GM23338 (cell line): ENCODE measurements at regions not wholly inside any gene's neighbourhood (a gene's known extent, or its start where the extent isn't known, plus 50 kb on each side); places are given as distances from the start of the nearest gene placed in this dataset.
A peak's percentile ranks its signal among the peaks of the same experiment; 100 is the strongest.

Experiments used
- ATAC-seq: fragments of 200-7000 bp; cut with Tn5 transposase; 3 replicates; pipeline ENCODE4 v1.9.1; 2020
- DNase-seq: peaks from one replicate; pipeline ENCODE4 v3.0.0-alpha.2; 2015; ENCODE audit warnings: low spot score
- H2AFZ ChIP-seq: fragments of 200-600 bp; sonication (generic); 2 replicates; pipeline ENCODE4 v1.8.0; 2016; ENCODE audit warnings: antibody characterized with exemption, mild to moderate bottlenecking, moderate library complexity
- H3F3A ChIP-seq: fragments of 200-600 bp; sonication (generic); replicated peaks from 2 replicates; pipeline ENCODE4 v1.8.0; 2017; ENCODE audit warnings: antibody characterized with exemption, mixed run types, low read depth
- H3K27ac ChIP-seq: fragments of 200-600 bp; sonication (generic); 2 replicates; pipeline ENCODE4 v1.6.1; 2016; ENCODE audit warnings: low read depth
- H3K27me3 ChIP-seq: fragments of 200-600 bp; sonication (generic); 2 replicates; pipeline ENCODE4 v1.8.0; 2016; ENCODE audit warnings: mild to moderate bottlenecking, mixed run types, moderate library complexity; ENCODE audit not compliant: insufficient read depth
- H3K36me3 ChIP-seq: fragments of 200-600 bp; sonication (generic); 2 replicates; pipeline ENCODE4 v1.8.0; 2016; ENCODE audit warnings: mild to moderate bottlenecking; ENCODE audit not compliant: insufficient read depth
- H3K4me1 ChIP-seq: fragments of 200-600 bp; sonication (generic); 2 replicates; pipeline ENCODE4 v1.8.0; 2016; ENCODE audit warnings: mild to moderate bottlenecking, moderate library complexity; ENCODE audit not compliant: insufficient read depth
- H3K4me2 ChIP-seq: fragments of 200-600 bp; sonication (generic); 2 replicates; pipeline ENCODE4 v1.7.1; 2017; ENCODE audit warnings: mixed run types
- H3K4me3 ChIP-seq: fragments of 200-600 bp; sonication (generic); 2 replicates; pipeline ENCODE4 v1.6.1; 2016; ENCODE audit warnings: mixed run types
- H3K79me2 ChIP-seq: fragments of 200-600 bp; sonication (generic); replicated peaks from 2 replicates; pipeline ENCODE4 v1.8.0; 2017; ENCODE audit warnings: mild to moderate bottlenecking; ENCODE audit not compliant: insufficient read depth
- H3K9me2 ChIP-seq: fragments of 200-600 bp; sonication (generic); 2 replicates; pipeline ENCODE4 v1.8.0; 2017; ENCODE audit not compliant: insufficient read depth
- H4K20me1 ChIP-seq: fragments of 200-600 bp; sonication (generic); replicated peaks from 2 replicates; pipeline ENCODE4 v1.8.0; 2017; ENCODE audit warnings: mild to moderate bottlenecking; ENCODE audit not compliant: insufficient read depth
- H3K27ac Mint-ChIP-seq: 2 replicates; pipeline ENCODE4 v1.8.0; 2020; ENCODE audit warnings: inconsistent platforms, mild to moderate bottlenecking, moderate library complexity, mixed read lengths
- H3K27me3 Mint-ChIP-seq: 3 replicates; pipeline ENCODE4 v1.8.0; 2022; ENCODE audit warnings: low read depth, mild to moderate bottlenecking, moderate library complexity, mixed read lengths, inconsistent platforms; ENCODE audit not compliant: insufficient read depth, poor library complexity
- H3K36me3 Mint-ChIP-seq: 3 replicates; pipeline ENCODE4 v1.8.0; 2021; ENCODE audit warnings: low read depth, mild to moderate bottlenecking, inconsistent platforms, moderate library complexity, mixed read lengths
- H3K4me1 Mint-ChIP-seq: 3 replicates; pipeline ENCODE4 v1.8.0; 2020; ENCODE audit warnings: mild to moderate bottlenecking, inconsistent platforms, mixed read lengths
- H3K4me3 Mint-ChIP-seq: 3 replicates; pipeline ENCODE4 v1.8.0; 2021; ENCODE audit warnings: moderate library complexity, mild to moderate bottlenecking, inconsistent platforms, mixed read lengths
- H3K9me3 Mint-ChIP-seq: 3 replicates; pipeline ENCODE4 v1.8.0; 2020; ENCODE audit warnings: moderate library complexity, mild to moderate bottlenecking, inconsistent platforms, mixed read lengths
- CREB1 ChIP-seq: fragments of 250-450 bp; sonication (Bioruptor Pico); IDR thresholded peaks from 2 replicates; pipeline ENCODE4 v1.5.0; 2020; ENCODE audit warnings: low read depth, mild to moderate bottlenecking, moderate library complexity
- EZH2 ChIP-seq: fragments of 200-600 bp; sonication (generic); IDR thresholded peaks from one replicate; pipeline ENCODE4 v1.8.0; 2017; ENCODE audit warnings: antibody characterized with exemption, mild to moderate bottlenecking, low read depth; ENCODE audit not compliant: unreplicated experiment
- EZH2phosphoT487 ChIP-seq: fragments of 200-600 bp; sonication (generic); IDR thresholded peaks from one replicate; pipeline ENCODE4 v1.8.1; 2018; ENCODE audit warnings: antibody characterized with exemption; ENCODE audit not compliant: unreplicated experiment
- JUNB ChIP-seq: IDR thresholded peaks from one replicate; pipeline ENCODE4 v1.6.1; 2016; ENCODE audit warnings: antibody characterized with exemption; ENCODE audit not compliant: unreplicated experiment
- NANOG ChIP-seq: IDR thresholded peaks from 2 replicates; pipeline ENCODE4 v1.6.1; 2016; ENCODE audit warnings: antibody characterized with exemption, borderline replicate concordance
- POLR2AphosphoS5 ChIP-seq: IDR thresholded peaks from 2 replicates; pipeline ENCODE4 v1.6.1; 2016; ENCODE audit warnings: antibody characterized with exemption, low read depth
- STAT1 ChIP-seq: IDR thresholded peaks from one replicate; pipeline ENCODE4 v1.6.1; 2016; ENCODE audit warnings: antibody characterized with exemption; ENCODE audit not compliant: unreplicated experiment
- ZNF114 ChIP-seq: fragments of 250-450 bp; sonication (Bioruptor Pico); IDR thresholded peaks from 2 replicates; pipeline ENCODE4 v1.5.0; 2020; ENCODE audit warnings: mild to moderate bottlenecking, moderate library complexity
- ZNF331 ChIP-seq: fragments of 250-450 bp; sonication (Bioruptor Pico); IDR thresholded peaks from 2 replicates; pipeline ENCODE4 v1.5.0; 2020; ENCODE audit warnings: low read depth, mild to moderate bottlenecking, moderate library complexity
- TF ChIP-seq, protein P1 (sequence below): IDR thresholded peaks from one replicate; pipeline ENCODE4 v1.6.1; 2018; ENCODE audit warnings: antibody characterized with exemption; ENCODE audit not compliant: unreplicated experiment
- TF ChIP-seq, protein P2 (sequence below): fragments of 250-450 bp; sonication (Bioruptor Pico); IDR thresholded peaks from 2 replicates; pipeline ENCODE4 v1.5.0; 2020; ENCODE audit warnings: mild to moderate bottlenecking, moderate library complexity
- TF ChIP-seq, protein P3 (sequence below), 2 experiments: fragments of 200-600 bp in 1 of 2; sonication (generic) in 1 of 2; conservative IDR thresholded peaks; 2 replicates each; pipeline versions ENCODE4 v1.5.1 to v1.6.1; 2016 to 2017; ENCODE audit warnings: antibody characterized with exemption in 2 of 2, low read depth in 2 of 2, mild to moderate bottlenecking in 2 of 2, moderate library complexity in 1 of 2
- TF ChIP-seq, protein P4 (sequence below): IDR thresholded peaks from 2 replicates; pipeline ENCODE4 v1.6.1; 2016; ENCODE audit warnings: antibody characterized with exemption

DNA sequence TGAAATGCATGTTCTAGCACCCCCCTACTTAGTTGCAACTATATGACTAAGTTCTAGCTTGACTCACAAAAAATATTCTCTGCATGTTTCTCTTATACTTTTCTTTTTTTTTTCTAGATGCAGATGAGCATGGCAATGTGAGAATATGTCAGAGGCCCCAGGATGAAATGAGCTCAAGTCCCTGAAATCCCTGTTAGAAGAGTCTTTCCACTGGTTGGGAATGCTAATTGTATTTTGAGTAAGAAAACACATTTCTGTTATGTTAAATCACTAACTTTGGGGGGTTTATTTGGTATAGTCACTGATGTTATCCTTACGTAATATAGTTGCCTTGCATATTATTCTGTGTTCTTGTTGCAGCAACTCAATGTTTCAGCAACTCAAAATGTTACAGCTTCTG, 306.1 kb upstream of the CCDC179 start:
- Mint-ChIP-seq H3K27me3 (peaks cover 1% of the 10 kb centered on the region), H3K4me3 (no peak overlapping the region), H3K4me1 (peaks cover 20% of the 10 kb centered on the region), H3K9me3 (no peaks in the 10 kb centered on the region), H3K27ac (0 out of 2 replicates have a peak overlapping the region, but pooled peaks have one; percentile 13), H3K36me3 (no peaks in the 10 kb centered on the region)
- DNase-seq (no peak), ATAC-seq (no peak)
- Histone ChIP-seq H3K27me3 (no peaks in the 10 kb centered on the region), H3K4me1 (peaks cover 22% of the 10 kb centered on the region), H4K20me1 (no peaks in the 10 kb centered on the region), H3K27ac (no peak overlapping the region), H3F3A (no peaks in the 10 kb centered on the region), H2AFZ (no peak overlapping the region), H3K36me3 (no peaks in the 10 kb centered on the region), H3K4me3 (no peak overlapping the region), H3K4me2 (no peak overlapping the region), H3K79me2 (no peaks in the 10 kb centered on the region), H3K9me2 (no peaks in the 10 kb centered on the region)
- TF ChIP-seq EZH2 = no peak
- TF ChIP-seq, protein P1, sequence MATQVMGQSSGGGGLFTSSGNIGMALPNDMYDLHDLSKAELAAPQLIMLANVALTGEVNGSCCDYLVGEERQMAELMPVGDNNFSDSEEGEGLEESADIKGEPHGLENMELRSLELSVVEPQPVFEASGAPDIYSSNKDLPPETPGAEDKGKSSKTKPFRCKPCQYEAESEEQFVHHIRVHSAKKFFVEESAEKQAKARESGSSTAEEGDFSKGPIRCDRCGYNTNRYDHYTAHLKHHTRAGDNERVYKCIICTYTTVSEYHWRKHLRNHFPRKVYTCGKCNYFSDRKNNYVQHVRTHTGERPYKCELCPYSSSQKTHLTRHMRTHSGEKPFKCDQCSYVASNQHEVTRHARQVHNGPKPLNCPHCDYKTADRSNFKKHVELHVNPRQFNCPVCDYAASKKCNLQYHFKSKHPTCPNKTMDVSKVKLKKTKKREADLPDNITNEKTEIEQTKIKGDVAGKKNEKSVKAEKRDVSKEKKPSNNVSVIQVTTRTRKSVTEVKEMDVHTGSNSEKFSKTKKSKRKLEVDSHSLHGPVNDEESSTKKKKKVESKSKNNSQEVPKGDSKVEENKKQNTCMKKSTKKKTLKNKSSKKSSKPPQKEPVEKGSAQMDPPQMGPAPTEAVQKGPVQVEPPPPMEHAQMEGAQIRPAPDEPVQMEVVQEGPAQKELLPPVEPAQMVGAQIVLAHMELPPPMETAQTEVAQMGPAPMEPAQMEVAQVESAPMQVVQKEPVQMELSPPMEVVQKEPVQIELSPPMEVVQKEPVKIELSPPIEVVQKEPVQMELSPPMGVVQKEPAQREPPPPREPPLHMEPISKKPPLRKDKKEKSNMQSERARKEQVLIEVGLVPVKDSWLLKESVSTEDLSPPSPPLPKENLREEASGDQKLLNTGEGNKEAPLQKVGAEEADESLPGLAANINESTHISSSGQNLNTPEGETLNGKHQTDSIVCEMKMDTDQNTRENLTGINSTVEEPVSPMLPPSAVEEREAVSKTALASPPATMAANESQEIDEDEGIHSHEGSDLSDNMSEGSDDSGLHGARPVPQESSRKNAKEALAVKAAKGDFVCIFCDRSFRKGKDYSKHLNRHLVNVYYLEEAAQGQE = no peak
- no peak for TF ChIP-seq ZNF114 (CRISPR knock-in tag)
- no peak for TF ChIP-seq CREB1 (CRISPR knock-in tag)
- no peak for TF ChIP-seq STAT1
- TF ChIP-seq, protein P2, sequence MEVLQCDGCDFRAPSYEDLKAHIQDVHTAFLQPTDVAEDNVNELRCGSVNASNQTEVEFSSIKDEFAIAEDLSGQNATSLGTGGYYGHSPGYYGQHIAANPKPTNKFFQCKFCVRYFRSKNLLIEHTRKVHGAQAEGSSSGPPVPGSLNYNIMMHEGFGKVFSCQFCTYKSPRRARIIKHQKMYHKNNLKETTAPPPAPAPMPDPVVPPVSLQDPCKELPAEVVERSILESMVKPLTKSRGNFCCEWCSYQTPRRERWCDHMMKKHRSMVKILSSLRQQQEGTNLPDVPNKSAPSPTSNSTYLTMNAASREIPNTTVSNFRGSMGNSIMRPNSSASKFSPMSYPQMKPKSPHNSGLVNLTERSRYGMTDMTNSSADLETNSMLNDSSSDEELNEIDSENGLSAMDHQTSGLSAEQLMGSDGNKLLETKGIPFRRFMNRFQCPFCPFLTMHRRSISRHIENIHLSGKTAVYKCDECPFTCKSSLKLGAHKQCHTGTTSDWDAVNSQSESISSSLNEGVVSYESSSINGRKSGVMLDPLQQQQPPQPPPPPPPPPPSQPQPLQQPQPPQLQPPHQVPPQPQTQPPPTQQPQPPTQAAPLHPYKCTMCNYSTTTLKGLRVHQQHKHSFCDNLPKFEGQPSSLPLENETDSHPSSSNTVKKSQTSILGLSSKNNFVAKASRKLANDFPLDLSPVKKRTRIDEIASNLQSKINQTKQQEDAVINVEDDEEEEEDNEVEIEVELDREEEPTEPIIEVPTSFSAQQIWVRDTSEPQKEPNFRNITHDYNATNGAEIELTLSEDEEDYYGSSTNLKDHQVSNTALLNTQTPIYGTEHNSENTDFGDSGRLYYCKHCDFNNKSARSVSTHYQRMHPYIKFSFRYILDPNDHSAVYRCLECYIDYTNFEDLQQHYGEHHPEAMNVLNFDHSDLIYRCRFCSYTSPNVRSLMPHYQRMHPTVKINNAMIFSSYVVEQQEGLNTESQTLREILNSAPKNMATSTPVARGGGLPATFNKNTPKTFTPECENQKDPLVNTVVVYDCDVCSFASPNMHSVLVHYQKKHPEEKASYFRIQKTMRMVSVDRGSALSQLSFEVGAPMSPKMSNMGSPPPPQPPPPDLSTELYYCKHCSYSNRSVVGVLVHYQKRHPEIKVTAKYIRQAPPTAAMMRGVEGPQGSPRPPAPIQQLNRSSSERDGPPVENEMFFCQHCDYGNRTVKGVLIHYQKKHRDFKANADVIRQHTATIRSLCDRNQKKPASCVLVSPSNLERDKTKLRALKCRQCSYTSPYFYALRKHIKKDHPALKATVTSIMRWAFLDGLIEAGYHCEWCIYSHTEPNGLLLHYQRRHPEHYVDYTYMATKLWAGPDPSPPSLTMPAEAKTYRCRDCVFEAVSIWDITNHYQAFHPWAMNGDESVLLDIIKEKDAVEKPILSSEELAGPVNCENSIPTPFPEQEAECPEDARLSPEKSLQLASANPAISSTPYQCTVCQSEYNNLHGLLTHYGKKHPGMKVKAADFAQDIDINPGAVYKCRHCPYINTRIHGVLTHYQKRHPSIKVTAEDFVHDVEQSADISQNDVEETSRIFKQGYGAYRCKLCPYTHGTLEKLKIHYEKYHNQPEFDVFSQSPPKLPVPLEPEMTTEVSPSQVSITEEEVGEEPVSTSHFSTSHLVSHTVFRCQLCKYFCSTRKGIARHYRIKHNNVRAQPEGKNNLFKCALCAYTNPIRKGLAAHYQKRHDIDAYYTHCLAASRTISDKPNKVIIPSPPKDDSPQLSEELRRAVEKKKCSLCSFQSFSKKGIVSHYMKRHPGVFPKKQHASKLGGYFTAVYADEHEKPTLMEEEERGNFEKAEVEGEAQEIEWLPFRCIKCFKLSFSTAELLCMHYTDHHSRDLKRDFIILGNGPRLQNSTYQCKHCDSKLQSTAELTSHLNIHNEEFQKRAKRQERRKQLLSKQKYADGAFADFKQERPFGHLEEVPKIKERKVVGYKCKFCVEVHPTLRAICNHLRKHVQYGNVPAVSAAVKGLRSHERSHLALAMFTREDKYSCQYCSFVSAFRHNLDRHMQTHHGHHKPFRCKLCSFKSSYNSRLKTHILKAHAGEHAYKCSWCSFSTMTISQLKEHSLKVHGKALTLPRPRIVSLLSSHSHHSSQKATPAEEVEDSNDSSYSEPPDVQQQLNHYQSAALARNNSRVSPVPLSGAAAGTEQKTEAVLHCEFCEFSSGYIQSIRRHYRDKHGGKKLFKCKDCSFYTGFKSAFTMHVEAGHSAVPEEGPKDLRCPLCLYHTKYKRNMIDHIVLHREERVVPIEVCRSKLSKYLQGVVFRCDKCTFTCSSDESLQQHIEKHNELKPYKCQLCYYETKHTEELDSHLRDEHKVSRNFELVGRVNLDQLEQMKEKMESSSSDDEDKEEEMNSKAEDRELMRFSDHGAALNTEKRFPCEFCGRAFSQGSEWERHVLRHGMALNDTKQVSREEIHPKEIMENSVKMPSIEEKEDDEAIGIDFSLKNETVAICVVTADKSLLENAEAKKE = no peak
- TF ChIP-seq, protein P3, sequence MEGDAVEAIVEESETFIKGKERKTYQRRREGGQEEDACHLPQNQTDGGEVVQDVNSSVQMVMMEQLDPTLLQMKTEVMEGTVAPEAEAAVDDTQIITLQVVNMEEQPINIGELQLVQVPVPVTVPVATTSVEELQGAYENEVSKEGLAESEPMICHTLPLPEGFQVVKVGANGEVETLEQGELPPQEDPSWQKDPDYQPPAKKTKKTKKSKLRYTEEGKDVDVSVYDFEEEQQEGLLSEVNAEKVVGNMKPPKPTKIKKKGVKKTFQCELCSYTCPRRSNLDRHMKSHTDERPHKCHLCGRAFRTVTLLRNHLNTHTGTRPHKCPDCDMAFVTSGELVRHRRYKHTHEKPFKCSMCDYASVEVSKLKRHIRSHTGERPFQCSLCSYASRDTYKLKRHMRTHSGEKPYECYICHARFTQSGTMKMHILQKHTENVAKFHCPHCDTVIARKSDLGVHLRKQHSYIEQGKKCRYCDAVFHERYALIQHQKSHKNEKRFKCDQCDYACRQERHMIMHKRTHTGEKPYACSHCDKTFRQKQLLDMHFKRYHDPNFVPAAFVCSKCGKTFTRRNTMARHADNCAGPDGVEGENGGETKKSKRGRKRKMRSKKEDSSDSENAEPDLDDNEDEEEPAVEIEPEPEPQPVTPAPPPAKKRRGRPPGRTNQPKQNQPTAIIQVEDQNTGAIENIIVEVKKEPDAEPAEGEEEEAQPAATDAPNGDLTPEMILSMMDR (conservative IDR thresholded peaks at IDR 0.05; ENCODE audit: low read depth in 2 of 2) = no peak
- TF ChIP-seq, protein P4, sequence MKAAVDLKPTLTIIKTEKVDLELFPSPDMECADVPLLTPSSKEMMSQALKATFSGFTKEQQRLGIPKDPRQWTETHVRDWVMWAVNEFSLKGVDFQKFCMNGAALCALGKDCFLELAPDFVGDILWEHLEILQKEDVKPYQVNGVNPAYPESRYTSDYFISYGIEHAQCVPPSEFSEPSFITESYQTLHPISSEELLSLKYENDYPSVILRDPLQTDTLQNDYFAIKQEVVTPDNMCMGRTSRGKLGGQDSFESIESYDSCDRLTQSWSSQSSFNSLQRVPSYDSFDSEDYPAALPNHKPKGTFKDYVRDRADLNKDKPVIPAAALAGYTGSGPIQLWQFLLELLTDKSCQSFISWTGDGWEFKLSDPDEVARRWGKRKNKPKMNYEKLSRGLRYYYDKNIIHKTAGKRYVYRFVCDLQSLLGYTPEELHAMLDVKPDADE = no peak
- no peak for TF ChIP-seq POLR2AphosphoS5
- TF ChIP-seq ZNF331 = no peak
- TF ChIP-seq NANOG = no peak
- no peak for TF ChIP-seq EZH2phosphoT487
- TF ChIP-seq JUNB = no peak
